Upper lobe of left lung (tissue), 4 donors: ENCODE measurements at regions not wholly inside any gene's neighbourhood (a gene's known extent, or its start where the extent isn't known, plus 50 kb on each side); places are given as distances from the start of the nearest gene placed in this dataset.

Experiments
- EP300 ChIP-seq, 4 donors: sonication (generic); formaldehyde crosslinking; IDR thresholded peaks; one replicate each; pipeline ENCODE4 v1.5.1; 2017; ENCODE audit warnings: antibody characterized with exemption in 4 of 4, control low read depth in 2 of 4
- POLR2A ChIP-seq, 4 donors: fragments of 450-650 bp; IDR thresholded peaks; one replicate each; pipeline ENCODE4 v1.5.1; 2016 to 2017; ENCODE audit warnings: antibody characterized with exemption in 4 of 4, mild to moderate bottlenecking in 2 of 4

DNA sequence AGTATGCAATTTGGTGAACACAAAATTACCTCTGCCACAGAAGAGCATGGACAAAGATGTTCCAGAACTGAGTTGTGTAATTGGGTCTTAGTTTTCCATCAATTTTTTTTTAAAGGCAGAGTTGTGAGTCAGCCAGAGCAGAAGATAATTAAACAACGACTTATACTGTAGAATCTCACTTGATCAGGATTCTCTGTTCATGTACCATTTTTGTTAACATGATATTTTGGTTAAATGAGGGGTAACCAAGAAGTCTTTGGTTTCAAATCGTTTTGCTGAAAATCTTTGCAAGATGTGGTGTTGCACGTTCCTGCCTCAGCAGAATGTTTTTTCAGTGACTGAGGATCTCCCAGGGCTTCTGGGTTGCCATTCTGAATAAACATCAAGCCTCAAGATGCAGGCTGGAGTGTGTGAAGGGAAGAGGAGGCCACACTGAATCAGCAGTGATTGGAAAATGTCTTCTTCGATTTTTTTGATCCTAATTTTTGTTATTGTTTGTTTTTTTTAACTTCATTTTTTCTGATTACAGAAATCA, 232.6 kb upstream of the IRX3 start:
- TF ChIP-seq EP300 (IDR thresholded peaks at IDR 0.05) (no peak), POLR2A (IDR thresholded peaks at IDR 0.05) (no peak)
